Thymus (tissue), 11 donors: ENCODE measurements at regions not wholly inside any gene's neighbourhood (a gene's known extent, or its start where the extent isn't known, plus 50 kb on each side); places are given as distances from the start of the nearest gene placed in this dataset.

ENCODE experiments used
- DNase-seq, 9 donors: peaks; one replicate each; pipeline ENCODE4 v3.0.0-alpha.2; 2013; ENCODE audit warnings: low spot score in 9 of 9, low read depth in 6 of 9, missing footprints in 1 of 9
- H3K27ac ChIP-seq, 2 donors: one replicate each; pipeline ENCODE4 v1.5.1; 2013; ENCODE audit warnings: control low read depth in 1 of 2, low read depth in 1 of 2, low read length in 1 of 2, mild to moderate bottlenecking in 1 of 2, moderate library complexity in 1 of 2
- H3K27me3 ChIP-seq, 2 donors: one replicate each; pipeline ENCODE4 v1.5.1; 2013; ENCODE audit warnings: low read length in 1 of 2; ENCODE audit not compliant: control insufficient read depth in 2 of 2, insufficient read depth in 1 of 2
- H3K36me3 ChIP-seq, 2 donors: one replicate each; pipeline ENCODE4 v1.5.1; 2013; ENCODE audit warnings: low read length in 1 of 2, mild to moderate bottlenecking in 1 of 2, moderate library complexity in 1 of 2; ENCODE audit not compliant: control insufficient read depth in 2 of 2, insufficient read depth in 2 of 2
- H3K4me1 ChIP-seq, 2 donors: one replicate each; pipeline ENCODE4 v1.5.1; 2013; ENCODE audit warnings: low read length in 2 of 2; ENCODE audit not compliant: control insufficient read depth in 2 of 2, insufficient read depth in 2 of 2
- H3K4me3 ChIP-seq, 2 donors: one replicate each; pipeline ENCODE4 v1.5.1; 2013; ENCODE audit warnings: low read length in 2 of 2, control low read depth in 1 of 2, mild to moderate bottlenecking in 1 of 2
- H3K9me3 ChIP-seq, 2 donors: one replicate each; pipeline ENCODE4 v1.5.1; 2013; ENCODE audit warnings: low read length in 1 of 2, mild to moderate bottlenecking in 1 of 2; ENCODE audit not compliant: control insufficient read depth in 2 of 2, insufficient read depth in 1 of 2
- WGBS: extraction: QIAGEN DNeasy Blood & Tissue Kit; methylation state at CpG from one replicate; pipeline ENCODE4 v1.1.7; 2013; 5-methylcytosine and 5-hydroxymethylcytosine counted together
- donor health status: healthy.

DNA sequence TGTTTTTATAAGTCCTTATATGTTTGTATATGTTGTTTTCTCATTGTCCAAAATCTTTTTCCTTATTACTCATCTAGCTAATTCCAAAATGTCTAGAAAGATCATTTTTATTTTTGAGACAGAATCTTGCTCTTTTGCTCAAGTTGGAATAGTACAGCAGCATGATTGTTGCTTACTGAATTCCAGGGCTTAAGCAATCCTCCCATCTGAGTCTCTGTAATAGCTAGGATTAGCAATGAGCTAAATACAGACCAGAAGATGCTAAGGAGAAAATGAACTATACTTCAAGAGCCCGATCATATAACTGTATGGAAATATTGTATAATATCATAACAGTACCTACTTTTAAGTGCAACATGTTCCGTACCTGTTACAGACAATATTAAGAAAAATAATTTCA lies 1027.0 kb downstream of the STIM2 start:
- DNase-seq = no peak
- Histone ChIP-seq H3K27ac (no peak overlapping the region), H3K36me3 (no peaks in the 10 kb centered on the region), H3K4me3 (no peak overlapping the region), H3K27me3 (no peaks in the 10 kb centered on the region), H3K9me3 (peaks cover 0 to 3% of the 10 kb centered on the region in 2 donors), H3K4me1 (no peaks in the 10 kb centered on the region)
- 98% methylated on average over 2 of the region's 2 CpGs for WGBS

DNA sequence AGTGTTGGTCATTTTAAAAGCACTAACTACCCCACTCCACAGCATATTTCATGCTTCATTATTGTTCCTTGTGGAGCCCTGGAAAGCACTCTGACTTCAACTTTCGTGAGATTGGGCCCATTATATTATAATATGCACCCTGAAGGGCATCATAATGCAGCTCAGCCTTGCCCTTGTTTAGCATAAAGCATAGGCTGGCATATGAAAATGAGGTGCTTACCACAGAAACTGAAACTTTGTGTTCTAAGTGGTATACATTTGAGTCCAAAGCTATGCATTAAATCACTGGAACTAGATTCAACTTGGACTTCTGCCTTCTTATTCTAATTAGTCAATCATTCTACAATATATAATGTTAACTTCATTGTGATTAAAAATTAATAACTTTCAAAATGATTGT lies 1027.9 kb downstream of the STIM2 start:
- WGBS = 37% methylated on average over 1 of the region's 1 CpG
- H3K4me3 ChIP-seq = no peak overlapping the region
- H3K27ac ChIP-seq = no peak overlapping the region
- no peak for DNase-seq
- H3K4me1 ChIP-seq = no peaks in the 10 kb centered on the region
- H3K27me3 ChIP-seq = no peaks in the 10 kb centered on the region
- H3K36me3 ChIP-seq = no peaks in the 10 kb centered on the region
- peaks cover 0 to 3% of the 10 kb centered on the region in 2 donors for H3K9me3 ChIP-seq

DNA sequence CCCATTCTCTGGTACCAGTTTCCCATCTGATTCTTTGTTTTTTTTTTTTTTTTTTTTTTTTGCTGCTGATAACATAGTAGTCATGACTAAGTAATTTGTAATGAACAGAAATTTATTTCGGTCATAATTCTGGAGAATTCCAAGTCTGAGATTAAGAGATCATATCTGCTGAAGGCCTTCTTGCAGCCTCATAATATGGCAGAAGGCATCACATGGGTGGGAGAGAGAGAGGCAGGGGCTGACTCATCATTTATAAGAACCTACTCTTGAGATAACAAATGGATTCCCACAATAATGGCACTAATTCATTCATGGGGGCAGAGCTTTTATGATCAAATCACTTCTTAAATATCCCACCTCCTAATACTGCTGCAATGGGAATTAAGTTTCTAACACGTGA lies 1034.3 kb downstream of the STIM2 start:
- no peaks in the 10 kb centered on the region for H3K27me3 ChIP-seq

DNA sequence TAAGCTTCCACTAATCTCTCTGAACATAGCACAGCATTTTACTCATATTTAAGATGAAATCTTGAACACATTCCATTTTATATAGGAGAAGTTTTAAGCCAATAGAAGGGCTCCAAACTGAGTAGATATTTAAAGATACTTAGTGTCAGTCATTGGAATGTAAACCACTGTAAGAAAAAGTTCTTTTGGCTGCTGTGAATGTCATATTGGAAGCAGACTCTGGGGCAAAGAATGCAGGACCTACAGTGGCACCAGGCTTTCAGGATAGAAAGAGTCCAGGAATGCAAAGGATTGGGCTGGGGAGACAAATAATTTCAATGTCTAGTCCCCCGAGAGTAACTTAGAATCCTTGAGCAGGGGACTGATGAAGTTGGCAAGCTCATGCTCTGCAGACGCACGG lies 1047.7 kb downstream of the STIM2 start:
- Histone ChIP-seq H3K4me1 (no peaks in the 10 kb centered on the region), H3K36me3 (no peaks in the 10 kb centered on the region), H3K27me3 (no peaks in the 10 kb centered on the region), H3K9me3 (no peaks in the 10 kb centered on the region), H3K4me3 (no peak overlapping the region), H3K27ac (no peak overlapping the region)
- 85% methylated on average over 3 of the region's 3 CpGs for WGBS
- DNase-seq = no peak

More for the DNA sequence above, 1034.3 kb downstream of the STIM2 start:
- no peak for DNase-seq
- Histone ChIP-seq H3K4me3 (no peak overlapping the region), H3K27ac (no peak overlapping the region), H3K9me3 (peaks cover 0 to 3% of the 10 kb centered on the region in 2 donors), H3K36me3 (no peaks in the 10 kb centered on the region), H3K4me1 (no peaks in the 10 kb centered on the region)
- 94% methylated on average over 2 of the region's 2 CpGs for WGBS

DNA sequence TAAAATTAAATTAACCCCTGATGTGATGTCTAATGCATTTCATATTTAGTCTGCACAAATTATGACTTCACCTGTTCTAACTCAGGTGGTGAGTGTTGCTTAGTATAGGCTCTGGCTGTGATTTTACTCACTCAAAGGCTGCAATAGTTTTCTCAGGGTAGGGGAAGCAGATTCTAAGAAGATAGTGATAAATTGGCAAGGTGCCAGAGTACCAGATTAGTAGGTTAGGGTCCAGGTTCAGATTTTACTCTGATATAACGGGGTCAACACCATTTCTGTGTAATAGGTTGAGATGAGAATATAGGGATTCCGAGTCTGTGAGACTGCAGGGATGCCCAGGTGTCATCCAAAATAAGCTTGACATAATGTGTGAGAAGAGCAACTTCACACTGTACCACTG lies 1049.6 kb downstream of the STIM2 start:
- Histone ChIP-seq H3K36me3 (no peaks in the 10 kb centered on the region), H3K27me3 (no peaks in the 10 kb centered on the region), H3K4me3 (no peak overlapping the region), H3K27ac (no peak overlapping the region), H3K4me1 (no peaks in the 10 kb centered on the region), H3K9me3 (no peaks in the 10 kb centered on the region)
- DNase-seq = no peak
- 38% methylated on average over 2 of the region's 2 CpGs for WGBS

DNA sequence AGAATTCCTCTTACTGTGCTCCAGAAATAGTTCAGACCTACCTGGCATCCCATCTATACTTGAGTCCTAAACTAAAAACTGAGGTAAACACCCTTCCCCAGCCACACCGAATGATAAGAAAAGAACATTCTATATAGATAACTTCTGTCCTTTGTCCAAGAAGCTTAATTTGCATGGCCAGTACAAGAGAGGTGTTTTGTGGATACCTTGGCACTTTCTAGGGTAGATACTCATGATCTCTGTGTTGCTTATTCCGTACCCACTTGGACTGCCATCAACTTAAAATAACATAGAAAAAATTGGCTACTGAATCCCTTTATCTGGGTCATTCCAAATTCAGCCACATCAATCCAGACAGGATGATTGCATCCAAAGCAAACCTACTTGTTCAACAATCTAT lies 1050.4 kb downstream of the STIM2 start:
- WGBS = 88% methylated on average over 2 of the region's 2 CpGs

DNA sequence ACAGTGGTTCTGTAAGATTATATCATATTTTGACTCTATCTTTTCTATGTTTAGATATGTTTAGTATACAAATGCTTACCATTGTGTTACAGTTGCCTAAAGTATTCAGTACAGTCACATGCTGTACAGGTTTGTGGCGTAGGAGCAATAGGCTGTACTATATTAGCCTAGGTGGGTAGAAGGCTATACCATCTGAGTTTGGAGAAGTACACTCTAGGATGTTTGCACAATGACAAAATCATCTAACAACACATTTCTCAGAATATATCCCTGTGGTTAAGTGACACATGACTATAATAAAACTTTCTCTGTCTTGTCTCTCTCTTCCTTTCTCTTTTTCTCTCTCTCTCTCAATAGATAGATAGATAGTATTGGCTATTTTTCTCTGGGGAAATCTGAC lies 1053.1 kb downstream of the STIM2 start:
- Histone ChIP-seq H3K27ac (no peak overlapping the region), H3K4me3 (no peak overlapping the region), H3K27me3 (no peaks in the 10 kb centered on the region), H3K9me3 (no peaks in the 10 kb centered on the region), H3K36me3 (no peaks in the 10 kb centered on the region), H3K4me1 (no peaks in the 10 kb centered on the region)
- 91% methylated on average over 1 of the region's 1 CpG for WGBS
- DNase-seq = no peak

More for the DNA sequence above, 1050.4 kb downstream of the STIM2 start:
- Histone ChIP-seq H3K36me3 (no peaks in the 10 kb centered on the region), H3K27me3 (no peaks in the 10 kb centered on the region), H3K9me3 (no peaks in the 10 kb centered on the region), H3K4me3 (no peak overlapping the region), H3K4me1 (no peaks in the 10 kb centered on the region), H3K27ac (no peak overlapping the region)
- DNase-seq = no peak

DNA sequence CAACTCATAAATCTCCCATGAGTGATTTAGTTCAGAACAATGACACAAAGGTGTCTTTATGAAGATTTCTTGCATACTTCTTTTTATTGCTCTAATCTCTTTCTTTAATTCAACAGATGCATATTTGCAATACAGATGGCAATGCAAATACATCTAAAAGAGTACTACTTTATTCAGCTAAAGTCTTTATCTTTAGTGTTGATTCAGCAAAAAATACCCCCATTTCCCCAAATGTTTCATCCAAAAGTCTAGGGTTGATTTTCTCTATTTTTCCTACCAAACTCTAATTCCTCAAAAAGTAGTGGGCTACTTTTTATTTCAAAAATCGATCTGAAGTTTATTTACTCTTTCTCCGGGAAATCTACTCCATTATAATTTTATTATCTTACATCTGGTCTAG lies 1055.2 kb downstream of the STIM2 start:
- no peak for DNase-seq
- Histone ChIP-seq H3K27ac (no peak overlapping the region), H3K9me3 (no peaks in the 10 kb centered on the region), H3K36me3 (no peaks in the 10 kb centered on the region), H3K4me3 (no peak overlapping the region), H3K27me3 (no peaks in the 10 kb centered on the region), H3K4me1 (no peaks in the 10 kb centered on the region)
- 85% methylated on average over 2 of the region's 2 CpGs for WGBS

DNA sequence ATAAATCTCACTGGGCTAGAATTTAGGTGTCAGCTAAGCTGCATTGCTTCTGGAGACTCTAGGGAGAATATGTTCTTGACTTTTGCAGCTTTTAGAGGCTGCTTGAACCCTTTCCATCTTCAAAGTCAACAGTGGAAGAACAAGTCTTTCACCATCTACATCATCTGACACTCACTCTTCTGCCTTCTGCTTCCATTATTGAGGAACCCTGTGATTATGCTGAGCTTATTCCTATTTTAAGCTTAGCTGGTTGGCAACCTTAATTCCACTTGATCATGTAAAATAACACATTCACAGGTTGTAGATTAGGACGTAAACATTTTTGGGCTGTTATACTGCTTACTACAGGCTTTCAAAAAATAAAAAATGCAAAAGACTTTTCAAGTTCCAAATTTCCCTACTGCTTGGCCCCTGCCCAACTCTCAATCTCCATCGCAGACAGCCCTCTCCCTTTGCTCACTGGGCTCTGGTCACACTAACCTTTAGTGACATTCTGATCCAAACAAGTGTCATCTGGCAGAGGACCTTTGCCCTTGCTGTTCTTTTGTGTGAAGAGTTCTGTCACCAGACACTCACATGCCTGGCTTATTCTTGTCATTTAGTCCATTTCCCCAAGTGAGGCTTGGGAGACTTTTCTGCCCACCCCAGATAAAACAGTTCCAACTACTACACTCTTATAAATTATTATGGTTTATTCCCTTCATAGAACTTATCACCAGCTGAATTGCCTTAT lies 1056.0 kb downstream of the STIM2 start:
- Histone ChIP-seq H3K27ac (no peak overlapping the region), H3K27me3 (no peaks in the 10 kb centered on the region), H3K4me3 (no peak overlapping the region), H3K36me3 (no peaks in the 10 kb centered on the region), H3K9me3 (no peaks in the 10 kb centered on the region), H3K4me1 (no peaks in the 10 kb centered on the region)
- DNase-seq = no peak
- whole genome bisulfite sequencing = 60% methylated on average over 2 of the region's 2 CpGs
